ENCODE measurements at regions not wholly inside any gene's neighbourhood (a gene's known extent, or its start where the extent isn't known, plus 50 kb on each side); places are given as distances from the start of the nearest gene placed in this dataset.

- TF ChIP-seq CTCF (IDR thresholded peaks at IDR 0.05) (no peak), POLR2A (IDR thresholded peaks at IDR 0.05) (no peak)
Observed at GRCh38 chr12:90773491-90773890, 181.5 kb downstream of the CCER1 start.

Measured in thyroid gland (tissue), 4 donors.